ENCODE measurements at regions not wholly inside any gene's neighbourhood (a gene's known extent, or its start where the extent isn't known, plus 50 kb on each side); places are given as distances from the start of the nearest gene placed in this dataset.

DNA sequence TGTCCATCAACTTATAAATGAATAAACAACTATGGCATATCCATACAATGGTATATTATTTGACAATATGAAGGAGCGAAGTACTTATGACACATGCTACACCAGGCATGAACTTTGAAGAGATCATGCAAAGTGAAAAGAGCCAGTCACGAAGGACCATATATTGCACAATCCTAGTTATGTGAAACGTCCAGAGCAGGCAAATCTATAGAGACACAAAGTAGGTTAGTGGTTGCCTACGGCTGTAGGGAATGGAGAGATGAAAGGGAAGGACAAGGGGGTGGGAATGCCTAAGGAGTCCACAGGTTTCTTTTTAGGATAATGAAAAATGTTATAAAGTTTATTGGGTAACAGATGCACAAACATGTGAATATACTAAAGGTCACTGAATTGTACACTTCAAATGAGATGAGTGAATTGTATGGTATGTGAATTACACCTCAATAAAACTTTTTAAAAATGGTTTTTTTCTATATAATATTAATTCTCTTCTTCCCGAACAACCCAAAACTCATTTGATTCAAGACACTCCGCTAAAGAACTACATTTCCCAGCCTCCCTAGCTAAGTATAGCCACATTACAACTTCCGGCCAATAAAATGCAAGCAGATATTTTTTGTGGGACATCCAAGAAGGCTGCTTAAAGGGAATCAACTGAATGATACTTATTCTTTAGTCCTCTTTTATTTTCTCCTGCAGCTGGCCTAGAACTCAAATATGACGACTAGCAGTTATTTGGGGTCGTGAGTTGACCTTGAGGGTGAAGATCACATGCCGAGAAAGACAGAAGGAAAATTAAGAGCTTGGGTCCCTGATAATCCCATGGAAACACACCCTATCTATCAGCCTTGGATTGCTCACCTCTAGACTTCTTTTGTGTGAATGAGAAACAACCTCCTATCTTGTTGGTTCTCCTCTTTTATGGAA lies 187.2 kb downstream of the TTC8 start:
- TF ChIP-seq, protein P1, sequence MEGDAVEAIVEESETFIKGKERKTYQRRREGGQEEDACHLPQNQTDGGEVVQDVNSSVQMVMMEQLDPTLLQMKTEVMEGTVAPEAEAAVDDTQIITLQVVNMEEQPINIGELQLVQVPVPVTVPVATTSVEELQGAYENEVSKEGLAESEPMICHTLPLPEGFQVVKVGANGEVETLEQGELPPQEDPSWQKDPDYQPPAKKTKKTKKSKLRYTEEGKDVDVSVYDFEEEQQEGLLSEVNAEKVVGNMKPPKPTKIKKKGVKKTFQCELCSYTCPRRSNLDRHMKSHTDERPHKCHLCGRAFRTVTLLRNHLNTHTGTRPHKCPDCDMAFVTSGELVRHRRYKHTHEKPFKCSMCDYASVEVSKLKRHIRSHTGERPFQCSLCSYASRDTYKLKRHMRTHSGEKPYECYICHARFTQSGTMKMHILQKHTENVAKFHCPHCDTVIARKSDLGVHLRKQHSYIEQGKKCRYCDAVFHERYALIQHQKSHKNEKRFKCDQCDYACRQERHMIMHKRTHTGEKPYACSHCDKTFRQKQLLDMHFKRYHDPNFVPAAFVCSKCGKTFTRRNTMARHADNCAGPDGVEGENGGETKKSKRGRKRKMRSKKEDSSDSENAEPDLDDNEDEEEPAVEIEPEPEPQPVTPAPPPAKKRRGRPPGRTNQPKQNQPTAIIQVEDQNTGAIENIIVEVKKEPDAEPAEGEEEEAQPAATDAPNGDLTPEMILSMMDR (IDR thresholded peaks at IDR 0.05) = no peak
- TF ChIP-seq POLR2AphosphoS5 (IDR thresholded peaks at IDR 0.05) = no peak

Data from sigmoid colon (tissue), 4 donors.